ENCODE measurements at regions not wholly inside any gene's neighbourhood (a gene's known extent, or its start where the extent isn't known, plus 50 kb on each side); places are given as distances from the start of the nearest gene placed in this dataset.
A peak's percentile ranks its signal among the peaks of the same experiment; 100 is the strongest.
"Not testable (repeated sequence)": the region's sequence is repeated elsewhere in the genome, so short reads cannot be mapped to it uniquely, and the experiment has no call there.

DNA sequence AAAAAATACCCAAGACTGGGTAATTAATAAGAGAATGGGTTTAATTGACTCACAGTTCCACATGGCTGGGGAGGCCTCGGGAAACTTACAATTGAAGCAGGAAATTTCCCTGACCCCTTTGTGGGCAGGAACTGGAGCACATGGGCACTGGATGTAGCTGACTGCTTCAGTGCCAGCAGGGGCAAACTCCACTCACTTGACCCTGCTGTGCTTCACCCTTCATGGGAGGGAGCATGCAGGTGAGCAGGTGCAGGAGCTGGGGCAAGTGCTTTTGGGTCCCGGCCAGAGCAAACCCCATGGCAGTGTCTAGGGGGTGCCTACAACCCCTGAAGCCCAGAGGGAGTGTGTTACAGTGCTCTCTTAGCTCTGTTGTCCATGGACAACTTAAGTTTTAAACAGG lies 132.6 kb downstream of the AKR1D1 start:
- no peak for DNase-seq
- 93 to 100% methylated on average over 1 to 2 of the region's 2 CpGs for WGBS, 2 experiments (ENCODE audit: insufficient coverage in 1 of 2, insufficient read length in 1 of 2)

DNA sequence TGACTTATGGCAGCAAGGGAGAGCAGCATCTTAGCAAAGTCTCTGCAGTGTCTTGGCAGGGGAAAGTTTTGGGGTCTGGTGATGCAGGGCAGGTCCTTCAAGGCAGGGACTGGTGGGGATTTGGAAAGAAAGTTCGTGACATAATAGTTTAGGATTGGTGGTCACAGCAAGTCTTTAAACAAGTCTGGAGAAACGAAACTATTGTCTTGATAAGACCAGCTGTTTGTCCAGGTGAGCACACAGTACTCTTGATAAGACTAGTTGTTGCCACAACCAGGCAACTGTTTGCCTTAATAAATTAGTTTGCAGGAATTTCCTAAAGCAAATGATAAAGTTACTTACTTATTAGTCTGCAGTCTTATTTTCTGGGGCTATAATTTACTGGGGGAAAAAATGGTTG lies 136.1 kb downstream of the AKR1D1 start:
- Histone ChIP-seq H3K4me3 (ENCODE audit: low read length) (no peak overlapping the region), H3K27me3 (ENCODE audit: control insufficient read depth, insufficient read depth, low read length, poor library complexity, severe bottlenecking) (no peaks in the 10 kb centered on the region), H3K36me3 (ENCODE audit: control insufficient read depth, insufficient read depth, low read length) (no peaks in the 10 kb centered on the region), H3K27ac (ENCODE audit: low read depth, low read length) (peak overlapping the region; percentile 14), H3K9me3 (ENCODE audit: control insufficient read depth, low read length) (peaks cover 66% of the 10 kb centered on the region), H3K9ac (ENCODE audit: extremely low read depth, low read length, poor library complexity, severe bottlenecking) (peak overlapping the region; percentile 47), H3K4me1 (ENCODE audit: control insufficient read depth, insufficient read depth, low read length) (peaks cover 5% of the 10 kb centered on the region)
- no peak for DNase-seq
- Mint-ChIP-seq H3K4me3 (no peak overlapping the region), H3K9me3 (peaks cover 53% of the 10 kb centered on the region), H3K27ac (peak overlapping the region; percentile 11), H3K4me1 (peaks cover 28% of the 10 kb centered on the region), H3K36me3 (ENCODE audit: low read depth) (peaks cover 24% of the 10 kb centered on the region), H3K27me3 (ENCODE audit: insufficient read depth) (no peaks in the 10 kb centered on the region)
- TF ChIP-seq, protein P1, sequence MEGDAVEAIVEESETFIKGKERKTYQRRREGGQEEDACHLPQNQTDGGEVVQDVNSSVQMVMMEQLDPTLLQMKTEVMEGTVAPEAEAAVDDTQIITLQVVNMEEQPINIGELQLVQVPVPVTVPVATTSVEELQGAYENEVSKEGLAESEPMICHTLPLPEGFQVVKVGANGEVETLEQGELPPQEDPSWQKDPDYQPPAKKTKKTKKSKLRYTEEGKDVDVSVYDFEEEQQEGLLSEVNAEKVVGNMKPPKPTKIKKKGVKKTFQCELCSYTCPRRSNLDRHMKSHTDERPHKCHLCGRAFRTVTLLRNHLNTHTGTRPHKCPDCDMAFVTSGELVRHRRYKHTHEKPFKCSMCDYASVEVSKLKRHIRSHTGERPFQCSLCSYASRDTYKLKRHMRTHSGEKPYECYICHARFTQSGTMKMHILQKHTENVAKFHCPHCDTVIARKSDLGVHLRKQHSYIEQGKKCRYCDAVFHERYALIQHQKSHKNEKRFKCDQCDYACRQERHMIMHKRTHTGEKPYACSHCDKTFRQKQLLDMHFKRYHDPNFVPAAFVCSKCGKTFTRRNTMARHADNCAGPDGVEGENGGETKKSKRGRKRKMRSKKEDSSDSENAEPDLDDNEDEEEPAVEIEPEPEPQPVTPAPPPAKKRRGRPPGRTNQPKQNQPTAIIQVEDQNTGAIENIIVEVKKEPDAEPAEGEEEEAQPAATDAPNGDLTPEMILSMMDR (conservative IDR thresholded peaks at IDR 0.05): no peak
- WGBS, 2 experiments (ENCODE audit: insufficient coverage in 1 of 2, insufficient read length in 1 of 2): 60 to 68% methylated on average over 2 of the region's 2 CpGs

More for the DNA sequence above, 132.6 kb downstream of the AKR1D1 start:
- Mint-ChIP-seq H3K36me3 (ENCODE audit: low read depth) (peaks cover 5% of the 10 kb centered on the region), H3K27ac (no peak overlapping the region), H3K27me3 (ENCODE audit: insufficient read depth) (no peaks in the 10 kb centered on the region), H3K9me3 (peaks cover 25% of the 10 kb centered on the region), H3K4me1 (peaks cover 30% of the 10 kb centered on the region), H3K4me3 (no peak overlapping the region)
- H3K36me3 ChIP-seq (ENCODE audit: control insufficient read depth, insufficient read depth, low read length): no peaks in the 10 kb centered on the region
- H3K27ac ChIP-seq (ENCODE audit: low read depth, low read length): no peak overlapping the region
- H3K9me3 ChIP-seq (ENCODE audit: control insufficient read depth, low read length): peaks cover 42% of the 10 kb centered on the region
- H3K9ac ChIP-seq (ENCODE audit: extremely low read depth, low read length, poor library complexity, severe bottlenecking): no peak overlapping the region
- TF ChIP-seq, protein P1 (conservative IDR thresholded peaks at IDR 0.05): no peak
- peak overlapping the region; percentile 68 for H3K4me3 ChIP-seq (ENCODE audit: low read length)
- H3K27me3 ChIP-seq (ENCODE audit: control insufficient read depth, insufficient read depth, low read length, poor library complexity, severe bottlenecking): no peaks in the 10 kb centered on the region
- peaks cover 5% of the 10 kb centered on the region for H3K4me1 ChIP-seq (ENCODE audit: control insufficient read depth, insufficient read depth, low read length)

DNA sequence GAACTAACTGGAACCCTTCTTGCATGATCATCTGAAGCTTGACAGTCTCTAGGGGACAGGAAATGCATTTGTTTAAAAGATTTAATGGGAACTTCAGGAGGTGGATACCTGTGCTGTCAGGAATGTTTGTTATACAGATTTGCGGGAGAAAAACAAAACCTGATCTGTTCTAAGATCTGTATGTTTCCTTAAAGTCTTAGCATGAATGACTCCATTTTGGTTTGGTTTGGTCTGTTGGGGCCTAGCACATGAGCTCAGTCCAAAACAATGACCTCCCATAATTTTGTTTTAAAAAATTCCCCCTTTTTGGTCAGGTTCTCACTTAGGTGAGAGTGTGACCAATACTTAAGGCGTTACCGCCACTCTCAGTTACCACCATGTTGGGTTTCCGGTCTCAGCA lies 138.7 kb downstream of the AKR1D1 start:
- no peak for DNase-seq
- no peaks in the 10 kb centered on the region for H3K27me3 Mint-ChIP-seq (ENCODE audit: insufficient read depth)
- H3K27me3 ChIP-seq (ENCODE audit: control insufficient read depth, insufficient read depth, low read length, poor library complexity, severe bottlenecking): no peaks in the 10 kb centered on the region
- H3K27ac ChIP-seq (ENCODE audit: low read depth, low read length): no peak overlapping the region
- peaks cover 5% of the 10 kb centered on the region for H3K4me1 ChIP-seq (ENCODE audit: control insufficient read depth, insufficient read depth, low read length)
- no peak overlapping the region for H3K9ac ChIP-seq (ENCODE audit: extremely low read depth, low read length, poor library complexity, severe bottlenecking)
- H3K27ac Mint-ChIP-seq: no peak overlapping the region
- H3K4me3 Mint-ChIP-seq: no peak overlapping the region
- peaks cover 24% of the 10 kb centered on the region for H3K36me3 Mint-ChIP-seq (ENCODE audit: low read depth)
- peaks cover 17% of the 10 kb centered on the region for H3K4me1 Mint-ChIP-seq
- peak overlapping the region; percentile 13 for H3K4me3 ChIP-seq (ENCODE audit: low read length)
- TF ChIP-seq, protein P1 (conservative IDR thresholded peaks at IDR 0.05): no peak
- peaks cover 80% of the 10 kb centered on the region for H3K9me3 ChIP-seq (ENCODE audit: control insufficient read depth, low read length)
- H3K9me3 Mint-ChIP-seq: peaks cover 62% of the 10 kb centered on the region
- 96 to 98% methylated on average over 4 of the region's 4 CpGs for WGBS, 2 experiments (ENCODE audit: insufficient coverage in 1 of 2, insufficient read length in 1 of 2)
- H3K36me3 ChIP-seq (ENCODE audit: control insufficient read depth, insufficient read depth, low read length): no peaks in the 10 kb centered on the region

DNA sequence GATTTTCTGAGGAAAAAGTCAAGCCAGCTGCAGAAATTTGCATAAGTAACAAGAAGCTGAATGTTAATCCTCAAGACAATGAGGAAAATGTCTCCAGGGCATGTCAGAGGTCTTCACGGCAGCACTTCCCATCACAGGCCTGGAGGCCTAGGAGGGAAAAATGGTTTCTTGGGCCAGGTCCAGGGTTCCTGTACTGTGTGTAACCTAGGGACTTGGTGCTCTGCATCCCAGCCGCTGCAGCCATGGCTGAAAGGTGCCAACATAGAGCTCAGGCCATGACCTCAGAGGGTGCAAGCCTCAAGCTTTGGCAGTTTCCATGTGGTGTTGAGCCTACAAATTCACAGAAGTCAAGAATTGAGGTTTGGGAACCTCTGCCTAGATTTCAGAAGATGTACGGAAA lies 144.1 kb downstream of the AKR1D1 start:
- WGBS, 2 experiments (ENCODE audit: insufficient coverage in 1 of 2, insufficient read length in 1 of 2): 92 to 95% methylated on average over 2 to 3 of the region's 3 CpGs
- not testable (repeated sequence) for H3K4me3 Mint-ChIP-seq; H3K27ac Mint-ChIP-seq; H3K27me3 Mint-ChIP-seq (ENCODE audit: insufficient read depth); H3K4me1 Mint-ChIP-seq; H3K27ac ChIP-seq (ENCODE audit: low read depth, low read length); H3K4me1 ChIP-seq (ENCODE audit: control insufficient read depth, insufficient read depth, low read length); H3K27me3 ChIP-seq (ENCODE audit: control insufficient read depth, insufficient read depth, low read length, poor library complexity, severe bottlenecking); H3K36me3 ChIP-seq (ENCODE audit: control insufficient read depth, insufficient read depth, low read length); DNase-seq; H3K9ac ChIP-seq (ENCODE audit: extremely low read depth, low read length, poor library complexity, severe bottlenecking)
- Mint-ChIP-seq H3K36me3 (ENCODE audit: low read depth) (peaks cover 26% of the 10 kb centered on the region), H3K9me3 (peaks cover 86% of the 10 kb centered on the region)
- Histone ChIP-seq H3K4me3 (ENCODE audit: low read length) (peak overlapping the region; percentile 67), H3K9me3 (ENCODE audit: control insufficient read depth, low read length) (peaks cover 95% of the 10 kb centered on the region)

DNA sequence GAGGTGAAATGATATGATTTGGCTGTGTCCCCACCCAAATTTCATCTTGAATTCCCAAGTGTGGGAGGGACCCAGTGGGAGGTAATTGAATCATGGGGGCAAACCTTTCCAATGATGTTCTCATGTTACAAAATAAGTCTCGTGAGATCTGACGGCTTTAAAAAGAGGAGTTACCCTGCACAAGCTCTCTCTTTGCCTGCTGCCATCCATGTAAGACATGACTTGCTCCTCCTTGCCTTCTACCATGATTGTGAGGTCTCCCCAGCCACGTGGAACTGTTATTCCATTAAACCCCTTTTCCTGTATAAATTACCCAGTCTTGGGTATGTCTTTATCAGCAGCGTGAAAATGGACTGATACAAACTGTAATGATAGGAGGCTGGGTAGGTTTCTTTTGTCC lies 145.1 kb downstream of the AKR1D1 start:
- 91 to 94% methylated on average over 2 to 4 of the region's 4 CpGs for WGBS, 2 experiments (ENCODE audit: insufficient coverage in 1 of 2, insufficient read length in 1 of 2)
- H3K27ac Mint-ChIP-seq, H3K4me3 Mint-ChIP-seq: not testable (repeated sequence)

More for the DNA sequence above, 145.1 kb downstream of the AKR1D1 start:
- not testable (repeated sequence) for H3K9ac ChIP-seq (ENCODE audit: extremely low read depth, low read length, poor library complexity, severe bottlenecking); H3K36me3 ChIP-seq (ENCODE audit: control insufficient read depth, insufficient read depth, low read length); H3K27me3 Mint-ChIP-seq (ENCODE audit: insufficient read depth); H3K27ac ChIP-seq (ENCODE audit: low read depth, low read length); DNase-seq; H3K27me3 ChIP-seq (ENCODE audit: control insufficient read depth, insufficient read depth, low read length, poor library complexity, severe bottlenecking); H3K4me1 ChIP-seq (ENCODE audit: control insufficient read depth, insufficient read depth, low read length); H3K4me1 Mint-ChIP-seq
- H3K4me3 ChIP-seq (ENCODE audit: low read length): peak overlapping the region; percentile 67
- peaks cover 79% of the 10 kb centered on the region for H3K9me3 Mint-ChIP-seq
- peaks cover 90% of the 10 kb centered on the region for H3K9me3 ChIP-seq (ENCODE audit: control insufficient read depth, low read length)
- H3K36me3 Mint-ChIP-seq (ENCODE audit: low read depth): peaks cover 20% of the 10 kb centered on the region

Data from endodermal cell (in vitro differentiated cells).